KBM-7 (cell line): ENCODE measurements at regions not wholly inside any gene's neighbourhood (a gene's known extent, or its start where the extent isn't known, plus 50 kb on each side); places are given as distances from the start of the nearest gene placed in this dataset.

Source experiments
- DNase-seq: peaks from one replicate; pipeline ENCODE4 v3.0.0-alpha.2; 2015
- in situ Hi-C: fragments of 300-500 bp; cut with MboI; formaldehyde crosslinking; loops from 2 replicates; pipeline ENCODE4 v1.14.3; 2020; ENCODE audit warnings: low sequenced_read_pairs, low pct_unique_long_range_greater_than_20kb, mixed read lengths

DNA sequence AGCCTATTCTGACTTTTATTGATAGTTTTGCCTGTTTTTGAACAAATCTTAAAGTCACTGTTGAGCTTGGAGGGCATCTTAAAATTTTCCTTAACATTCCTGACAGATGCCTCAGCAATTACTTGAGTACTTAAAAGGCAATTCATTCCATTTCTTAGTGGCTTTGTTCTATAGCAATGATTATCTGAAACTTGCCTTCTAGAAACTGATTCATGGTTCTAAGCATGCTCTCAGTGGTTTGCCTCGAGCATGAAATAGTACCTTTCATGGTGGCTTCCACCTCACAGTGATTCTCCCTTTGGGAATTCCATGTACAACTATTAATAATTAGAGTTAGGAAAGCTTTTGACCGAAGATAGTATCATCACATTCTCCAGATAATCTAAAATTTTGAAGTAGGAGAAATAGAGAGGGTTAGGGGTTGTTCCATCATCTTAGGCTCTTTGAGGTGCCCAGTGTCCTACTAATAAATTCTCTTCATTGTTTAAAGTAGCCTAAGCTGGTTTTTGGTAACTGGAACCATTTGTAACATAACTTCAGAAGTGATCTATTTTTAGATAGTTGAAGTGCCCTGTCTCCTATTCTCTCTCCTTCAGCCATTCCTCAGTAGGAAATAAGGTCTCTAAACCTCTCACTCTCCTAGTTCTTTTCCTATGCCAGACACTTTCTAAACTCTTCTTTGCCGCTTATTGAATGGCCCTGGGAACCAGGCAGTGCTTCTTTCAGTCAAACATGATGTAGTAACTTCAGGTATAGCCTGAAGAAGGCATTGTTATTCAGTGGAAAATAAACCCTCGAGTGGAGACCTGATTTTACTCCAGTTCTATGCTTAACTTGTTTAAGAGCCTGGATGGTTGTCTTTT lies 156.1 kb downstream of the HAUS1 start:
- in situ Hi-C loops: no loop called here
- no peak for DNase-seq

- DNase-seq: no peak
- in situ Hi-C loops: no loop called here
Measured at GRCh38 chr18:46260879-46261143, 156.6 kb downstream of the HAUS1 start.

- no peak for DNase-seq
Measured at GRCh38 chr18:46261799-46262198, 157.6 kb downstream of the HAUS1 start.

GRCh38 chr18:46262856-46263255 lies 158.7 kb downstream of the HAUS1 start:
- in situ Hi-C loops: no loop called here
- no peak for DNase-seq

More at GRCh38 chr18:46261799-46262198, 157.6 kb downstream of the HAUS1 start:
- in situ Hi-C loops: no loop called here

DNA sequence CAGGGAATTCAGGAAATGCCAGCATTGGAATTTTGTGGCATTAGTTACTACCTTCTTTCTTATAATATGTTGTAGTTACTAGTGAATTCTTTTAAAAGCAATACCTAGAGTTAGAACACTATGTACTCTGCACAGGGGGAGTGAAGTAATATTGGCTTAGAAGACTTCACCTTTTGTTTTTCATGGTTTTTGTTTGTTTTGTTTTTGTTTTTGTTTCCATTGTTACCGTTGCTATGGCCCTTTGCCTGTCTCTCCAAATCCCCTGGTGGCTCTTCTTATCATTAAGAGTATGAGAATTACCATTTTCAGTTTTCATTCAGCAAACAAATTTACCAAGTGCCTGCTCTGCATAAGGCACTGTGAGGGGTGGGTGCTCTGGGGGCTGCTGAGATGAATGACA lies 160.1 kb downstream of the HAUS1 start:
- DNase-seq: peak; percentile 17
- in situ Hi-C loops: no loop called here

DNA sequence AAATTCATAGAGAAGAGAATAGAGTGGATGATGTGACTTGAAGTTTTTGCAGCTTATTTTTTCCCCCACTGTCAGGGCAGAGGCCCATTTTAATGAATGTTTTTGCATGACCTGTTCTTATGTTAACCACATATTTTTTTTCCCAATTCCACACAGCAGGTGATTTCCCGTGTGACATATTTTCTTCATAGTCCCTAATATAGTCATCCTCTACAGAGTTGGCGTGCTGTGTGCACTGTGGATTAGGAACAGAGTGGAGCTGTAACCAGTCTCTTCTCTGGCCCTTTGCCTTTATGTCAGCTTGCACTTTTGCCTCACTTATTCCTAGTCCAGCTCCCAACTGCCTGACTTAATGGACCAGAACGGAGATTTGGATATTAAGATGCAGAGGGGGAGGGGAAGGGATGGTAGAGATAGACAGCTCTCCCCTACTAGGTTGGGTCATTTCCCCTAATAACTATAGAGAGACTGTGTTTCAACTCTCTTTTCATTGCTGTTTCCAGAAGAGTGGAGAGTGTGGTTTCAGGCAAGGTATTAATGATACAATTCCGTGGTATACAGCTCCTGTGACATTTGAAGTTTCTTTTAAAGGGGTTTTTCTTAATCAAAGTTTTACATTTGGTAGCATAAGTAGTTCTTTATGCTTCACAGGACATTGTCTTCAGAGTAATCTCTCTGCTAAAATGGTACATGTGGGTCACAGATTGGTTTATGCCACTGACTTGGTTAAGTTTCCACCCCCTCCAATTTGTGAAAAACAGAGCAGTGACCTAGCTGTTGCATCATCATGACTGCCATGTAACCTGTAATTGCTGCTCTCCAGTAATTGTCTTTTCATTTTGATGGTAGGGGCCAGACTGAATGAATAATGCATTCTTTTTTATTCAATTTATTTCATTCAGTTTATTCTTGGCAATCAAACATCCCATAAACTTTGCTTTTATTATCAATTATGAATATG lies 161.3 kb downstream of the HAUS1 start:
- DNase-seq: no peak
- in situ Hi-C loops: no loop called here

GRCh38 chr18:46266473-46266872 lies 162.3 kb downstream of the HAUS1 start:
- in situ Hi-C loops: no loop called here
- DNase-seq: no peak

- DNase-seq: no peak
- in situ Hi-C loops: no loop called here
Measured at GRCh38 chr18:46268671-46269070, 164.5 kb downstream of the HAUS1 start.

GRCh38 chr18:46269275-46269674 lies 165.1 kb downstream of the HAUS1 start:
- no peak for DNase-seq
- in situ Hi-C loops: no loop called here

DNA sequence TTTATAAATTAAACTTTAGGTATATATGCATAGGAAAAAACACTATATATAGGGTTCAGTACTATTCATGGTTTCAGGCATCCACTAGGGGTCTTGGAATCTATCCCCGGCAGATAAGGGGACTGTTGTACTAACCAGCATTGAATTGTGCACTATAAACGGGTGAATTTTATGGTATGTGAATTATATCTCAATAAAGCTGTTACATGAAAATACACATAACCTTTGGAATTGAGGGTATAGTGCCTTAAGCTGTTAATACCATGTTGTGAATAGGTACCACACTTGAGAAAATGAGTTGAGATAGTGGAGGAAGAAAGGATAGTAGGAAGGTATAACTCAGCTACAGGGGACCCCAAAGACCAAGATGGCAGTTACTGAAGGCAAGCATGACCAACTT lies 167.3 kb downstream of the HAUS1 start:
- in situ Hi-C loops: no loop called here

DNA sequence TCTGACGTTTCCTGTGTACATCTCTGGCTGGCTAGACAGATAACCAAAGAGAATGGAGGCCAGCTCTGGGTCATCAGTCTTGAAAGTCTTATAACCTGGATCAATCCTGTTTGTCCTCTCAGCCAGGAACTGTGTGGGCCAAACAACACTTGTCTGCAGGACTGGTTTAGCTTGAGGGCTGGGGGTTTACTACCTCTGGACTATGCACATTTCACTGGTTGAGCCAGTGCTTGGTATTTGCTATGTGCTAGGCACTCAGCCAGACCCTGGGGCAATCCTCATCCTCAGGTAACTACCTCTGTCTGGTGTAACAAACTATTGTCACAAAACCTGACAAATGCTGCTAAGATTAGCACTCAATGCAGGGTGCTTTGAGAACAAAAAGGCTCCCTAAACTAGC lies 169.7 kb downstream of the HAUS1 start:
- no peak for DNase-seq

More for the DNA sequence above, 167.3 kb downstream of the HAUS1 start:
- DNase-seq: no peak

DNA sequence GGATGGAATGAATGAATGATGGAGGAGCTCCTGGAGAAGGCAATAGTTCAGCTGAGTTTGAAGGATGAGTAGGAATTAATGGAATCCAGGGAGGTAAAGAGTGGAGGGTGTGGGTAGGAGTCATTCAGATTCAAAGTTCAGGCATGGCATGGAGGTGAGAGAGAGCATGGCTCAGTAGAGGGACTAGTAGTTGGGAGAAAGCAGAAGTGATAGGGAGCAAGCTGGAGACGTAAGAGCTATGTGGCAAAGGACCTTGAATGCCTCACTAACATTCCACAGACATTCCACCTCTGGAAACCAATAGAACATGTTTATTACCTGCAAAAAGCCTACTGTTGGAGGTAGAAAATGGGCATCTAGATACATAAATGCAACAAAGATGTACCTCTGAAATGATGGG lies 170.1 kb downstream of the HAUS1 start:
- in situ Hi-C loops: no loop called here
- DNase-seq: no peak

More for the DNA sequence above, 169.7 kb downstream of the HAUS1 start:
- in situ Hi-C loops: no loop called here

GRCh38 chr18:46275370-46275769 lies 171.2 kb downstream of the HAUS1 start:
- DNase-seq: no peak
- in situ Hi-C loops: no loop called here

DNA sequence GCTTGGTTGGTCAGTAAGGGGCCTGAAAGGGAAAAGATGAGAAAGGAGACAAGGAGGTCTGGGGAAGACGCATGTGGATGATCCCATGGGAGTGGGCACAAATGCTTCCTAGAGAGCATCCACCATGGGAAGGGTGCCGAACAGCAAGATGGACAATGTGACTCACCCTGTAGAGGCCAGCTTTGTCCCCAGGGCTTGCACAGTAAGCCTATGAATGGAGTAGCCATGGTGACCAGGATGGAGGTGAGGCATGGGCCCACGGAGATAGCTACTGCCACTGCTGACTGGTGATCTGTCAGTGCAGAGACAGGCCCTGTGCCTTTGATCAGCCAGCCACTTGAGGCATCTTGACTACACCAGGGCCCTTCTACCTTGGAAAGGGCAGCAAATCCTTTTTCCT lies 172.6 kb downstream of the HAUS1 start:
- in situ Hi-C loops: no loop called here
- DNase-seq: no peak

- in situ Hi-C loops: no loop called here
Measured at GRCh38 chr18:46278481-46279465, 174.6 kb downstream of the HAUS1 start.

GRCh38 chr18:46279673-46280072 lies 175.5 kb downstream of the HAUS1 start:
- in situ Hi-C loops: no loop called here
- DNase-seq: no peak

More at GRCh38 chr18:46278481-46279465, 174.6 kb downstream of the HAUS1 start:
- DNase-seq: no peak

DNA sequence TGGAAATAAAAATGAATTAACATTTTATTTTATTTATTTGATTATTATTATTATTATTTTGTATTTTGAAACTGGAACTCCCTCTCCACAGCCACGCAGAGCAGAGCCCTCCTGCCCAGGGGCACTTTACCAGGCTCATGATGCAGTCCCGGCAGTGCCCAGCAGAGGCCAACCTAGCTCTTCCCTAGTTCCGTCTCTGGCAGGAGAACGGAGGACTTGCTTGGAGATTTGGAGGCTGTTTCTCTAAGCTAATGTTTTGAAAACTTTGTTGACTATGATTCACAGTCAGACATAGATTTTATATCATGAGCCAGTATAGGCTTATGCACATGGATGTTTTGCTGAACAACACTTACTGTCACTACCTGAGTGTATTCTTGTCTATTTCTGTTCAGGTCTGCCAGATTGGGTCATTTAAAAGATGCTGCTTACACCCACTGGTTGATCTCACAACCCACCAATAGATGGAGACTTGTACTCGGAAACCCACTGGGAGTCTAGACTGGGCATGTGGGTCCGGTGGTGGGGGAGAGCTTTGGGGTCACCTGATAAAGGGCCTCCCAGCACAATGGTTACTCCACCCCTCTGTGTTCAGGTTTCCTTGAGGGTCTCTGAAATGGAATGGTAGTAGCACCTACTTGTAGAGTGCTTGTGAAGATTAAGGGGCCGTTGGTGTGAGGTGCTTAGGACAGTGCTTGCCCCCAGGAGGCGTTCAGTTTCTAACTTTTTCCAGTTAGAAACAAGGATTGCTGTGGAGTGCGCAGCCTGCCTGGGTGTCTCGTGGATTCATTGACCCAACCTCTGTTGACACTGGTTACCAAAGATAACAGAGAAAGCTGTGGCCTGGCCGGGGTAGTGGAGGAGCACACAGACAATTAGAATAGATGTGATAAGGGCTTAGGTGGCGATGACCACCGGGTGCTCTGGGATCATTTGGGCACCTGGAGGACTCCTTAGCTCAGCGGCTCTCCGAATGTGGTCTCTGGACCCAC lies 177.3 kb downstream of the HAUS1 start:
- DNase-seq: peak; percentile 73
- in situ Hi-C loops: no loop called here

DNA sequence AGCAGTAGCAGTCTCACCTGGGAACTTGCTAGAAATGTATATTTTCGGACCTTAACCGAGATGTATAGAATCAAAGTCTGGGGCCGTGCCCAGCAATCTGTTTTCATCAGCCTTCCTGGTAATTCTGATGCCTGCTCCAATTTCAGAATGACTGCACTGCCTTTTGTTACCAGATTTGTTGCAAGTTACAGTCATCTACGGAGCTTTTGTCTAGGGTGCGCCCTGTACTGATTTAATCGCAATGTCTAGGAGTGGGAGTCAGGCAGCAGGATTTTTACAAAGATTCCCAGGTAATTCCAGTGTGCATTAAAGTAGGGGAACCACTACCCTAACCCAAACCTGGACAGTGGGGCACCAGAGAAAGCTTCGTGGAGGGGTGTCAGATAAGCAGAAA lies 178.0 kb downstream of the HAUS1 start:
- in situ Hi-C loops: no loop called here

More for the DNA sequence above, 178.0 kb downstream of the HAUS1 start:
- no peak for DNase-seq
